Stimulated activated CD8-positive, alpha-beta memory T cell treated with anti-CD3 and anti-CD28 coated beads, Interleukin-4, amount 100 ng/mL, for 24 hours (primary cell): ENCODE measurements at regions not wholly inside any gene's neighbourhood (a gene's known extent, or its start where the extent isn't known, plus 50 kb on each side); places are given as distances from the start of the nearest gene placed in this dataset.
"Not testable (repeated sequence)": the region's sequence is repeated elsewhere in the genome, so short reads cannot be mapped to it uniquely, and the experiment has no call there.

Source experiments
- DNase-seq: peaks from one replicate; pipeline ENCODE4 v3.0.0-alpha.2; 2020; ENCODE audit warnings: low read depth

- not testable (repeated sequence) for DNase-seq
These were observed 696.2 kb upstream of the SALL3 start for GRCh38 chr18:78283425-78283824.

GRCh38 chr18:78292618-78293380 lies 686.8 kb upstream of the SALL3 start:
- no peak for DNase-seq

GRCh38 chr18:78293540-78293939 lies 686.1 kb upstream of the SALL3 start:
- no peak for DNase-seq

GRCh38 chr18:78293940-78294541 lies 685.6 kb upstream of the SALL3 start:
- no peak for DNase-seq

- no peak for DNase-seq
These were observed 684.4 kb upstream of the SALL3 start for GRCh38 chr18:78295262-78295661.

- no peak for DNase-seq
These were observed 683.5 kb upstream of the SALL3 start for GRCh38 chr18:78296166-78296565.

- DNase-seq, result no peak
These were observed 682.6 kb upstream of the SALL3 start for GRCh38 chr18:78297048-78297447.

- DNase-seq, result no peak
These were observed 676.0 kb upstream of the SALL3 start for GRCh38 chr18:78303519-78304191.

GRCh38 chr18:78304192-78305164 lies 675.1 kb upstream of the SALL3 start:
- DNase-seq, result no peak

GRCh38 chr18:78305789-78306188 lies 673.8 kb upstream of the SALL3 start:
- no peak for DNase-seq

- DNase-seq, result no peak
These were observed 670.3 kb upstream of the SALL3 start for GRCh38 chr18:78309307-78309706.

- no peak for DNase-seq
These were observed 669.7 kb upstream of the SALL3 start for GRCh38 chr18:78309924-78310323.

GRCh38 chr18:78319264-78319663 lies 660.4 kb upstream of the SALL3 start:
- DNase-seq, result no peak

- DNase-seq, result no peak
These were observed 659.7 kb upstream of the SALL3 start for GRCh38 chr18:78319961-78320360.

- DNase-seq, result no peak
These were observed 658.2 kb upstream of the SALL3 start for GRCh38 chr18:78321402-78321801.

- DNase-seq, result no peak
These were observed 656.0 kb upstream of the SALL3 start for GRCh38 chr18:78323453-78324197.

- DNase-seq, result no peak
These were observed 652.0 kb upstream of the SALL3 start for GRCh38 chr18:78327643-78328042.

- no peak for DNase-seq
These were observed 648.9 kb upstream of the SALL3 start for GRCh38 chr18:78330766-78331165.

GRCh38 chr18:78352910-78353309 lies 626.7 kb upstream of the SALL3 start:
- DNase-seq, result no peak

GRCh38 chr18:78362198-78362597 lies 617.4 kb upstream of the SALL3 start:
- no peak for DNase-seq
